H7 (cell line): ENCODE measurements at regions not wholly inside any gene's neighbourhood (a gene's known extent, or its start where the extent isn't known, plus 50 kb on each side); places are given as distances from the start of the nearest gene placed in this dataset.

ENCODE experiments used
- DNase-seq: peaks from one replicate; pipeline ENCODE4 v3.0.0; 2012
- H3K27me3 ChIP-seq: 2 replicates; pipeline ENCODE4 v1.6.0; 2011; ENCODE audit warnings: mild to moderate bottlenecking, low read length; ENCODE audit not compliant: control insufficient read depth, insufficient read depth
- H3K36me3 ChIP-seq: replicated peaks from 2 replicates; pipeline ENCODE4 v1.5.1; 2011; ENCODE audit warnings: low read length; ENCODE audit not compliant: control insufficient read depth, insufficient read depth
- H3K4me3 ChIP-seq: 2 replicates; pipeline ENCODE4 v1.5.1; 2011; ENCODE audit warnings: low read depth, mild to moderate bottlenecking, control low read depth, low read length, moderate library complexity; ENCODE audit not compliant: insufficient read depth

DNA sequence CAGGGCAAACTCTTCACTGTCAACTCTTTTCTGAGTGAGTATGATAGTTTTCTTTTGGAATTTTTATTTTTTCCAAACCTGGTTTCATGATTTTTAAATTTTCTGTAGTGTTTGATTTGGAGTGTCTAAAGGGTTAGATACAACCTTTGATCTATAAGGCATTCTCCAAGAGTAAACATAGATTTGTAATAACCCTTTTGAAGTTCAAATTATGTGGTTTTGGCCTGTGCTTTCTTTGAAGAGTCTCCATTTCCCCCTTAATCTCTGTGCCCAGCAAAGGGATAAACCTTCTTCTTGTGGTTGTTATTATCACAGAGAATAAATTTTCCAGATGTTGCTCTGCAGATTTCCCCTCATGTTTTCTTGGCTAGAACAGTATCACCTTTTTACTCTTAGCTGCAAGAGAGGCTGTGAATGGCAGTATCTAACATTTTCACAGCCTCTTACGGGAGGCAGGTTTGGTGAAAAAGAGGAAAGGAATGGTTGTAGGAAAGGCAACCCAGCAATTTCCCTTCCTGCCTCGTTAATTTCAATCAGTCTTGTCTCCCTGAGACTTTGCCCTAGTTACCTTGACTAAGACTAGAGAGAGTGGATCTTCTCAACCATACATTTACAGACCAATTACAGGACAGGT, 83.3 kb upstream of the AKIRIN2 start:
- Histone ChIP-seq H3K4me3 (no peak overlapping the region), H3K36me3 (no peaks in the 10 kb centered on the region), H3K27me3 (no peaks in the 10 kb centered on the region)
- DNase-seq: no peak

DNA sequence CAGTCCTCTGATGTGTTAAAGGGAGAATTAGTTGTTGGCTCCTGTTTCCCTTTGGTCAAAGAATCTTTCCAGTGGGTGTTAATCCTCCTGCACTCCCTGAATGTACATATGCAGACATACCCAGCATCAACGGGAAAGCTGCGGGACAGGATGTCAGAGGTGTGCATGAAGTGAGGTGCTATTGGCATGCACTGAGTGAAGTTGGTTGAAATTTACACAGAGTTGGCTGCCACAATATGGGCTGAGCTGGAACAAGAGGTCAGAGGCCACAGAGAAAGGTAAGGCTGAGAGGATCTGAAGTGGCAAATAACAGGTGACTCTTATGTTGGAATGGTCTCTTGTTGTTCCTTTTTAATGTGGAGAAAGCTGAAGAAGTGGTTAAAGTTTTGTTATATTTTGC, 82.7 kb upstream of the AKIRIN2 start:
- H3K4me3 ChIP-seq: no peak overlapping the region
- no peak for DNase-seq
- H3K36me3 ChIP-seq: no peaks in the 10 kb centered on the region
- no peaks in the 10 kb centered on the region for H3K27me3 ChIP-seq

DNA sequence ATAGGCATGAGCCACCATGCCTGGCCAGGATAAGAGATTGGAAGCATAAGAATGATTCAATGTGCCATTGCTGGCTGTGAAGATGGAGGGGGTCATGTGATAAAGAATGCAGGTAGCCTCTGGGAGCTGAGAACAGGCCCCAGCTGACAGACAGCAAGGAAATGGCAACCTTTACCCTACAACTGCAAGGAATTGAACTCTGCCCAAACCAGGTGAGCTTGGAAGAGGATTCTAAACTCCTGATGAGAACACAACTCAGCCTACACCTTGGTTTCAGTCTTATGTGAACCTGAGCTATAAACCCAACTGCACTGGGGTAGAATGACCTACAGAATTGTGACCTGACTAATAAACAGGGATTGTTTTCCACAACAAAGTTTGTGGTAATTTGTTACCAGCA, 82.0 kb upstream of the AKIRIN2 start:
- no peak for DNase-seq
- Histone ChIP-seq H3K4me3 (no peak overlapping the region), H3K36me3 (no peaks in the 10 kb centered on the region), H3K27me3 (no peaks in the 10 kb centered on the region)

DNA sequence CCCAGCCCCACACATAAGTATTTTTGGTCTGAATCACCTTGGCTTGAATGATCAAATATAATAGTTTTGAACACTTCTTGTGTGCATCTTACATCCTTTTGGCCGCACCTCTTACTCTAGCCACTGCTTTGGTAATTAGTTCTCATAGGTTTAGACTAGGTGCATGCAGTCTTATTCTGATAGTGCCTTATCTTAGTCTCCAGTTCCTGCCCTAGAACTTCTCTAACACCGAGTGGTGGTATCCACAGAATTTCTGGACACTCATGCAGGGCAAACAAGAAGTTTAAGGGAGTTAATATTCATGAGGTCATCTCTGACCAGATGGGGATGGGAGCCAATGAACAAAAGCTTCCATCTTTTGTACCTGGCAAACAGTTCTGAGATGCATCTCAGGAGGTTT, 77.5 kb upstream of the AKIRIN2 start:
- H3K36me3 ChIP-seq: no peaks in the 10 kb centered on the region
- no peaks in the 10 kb centered on the region for H3K27me3 ChIP-seq
- no peak for DNase-seq
- no peak overlapping the region for H3K4me3 ChIP-seq

DNA sequence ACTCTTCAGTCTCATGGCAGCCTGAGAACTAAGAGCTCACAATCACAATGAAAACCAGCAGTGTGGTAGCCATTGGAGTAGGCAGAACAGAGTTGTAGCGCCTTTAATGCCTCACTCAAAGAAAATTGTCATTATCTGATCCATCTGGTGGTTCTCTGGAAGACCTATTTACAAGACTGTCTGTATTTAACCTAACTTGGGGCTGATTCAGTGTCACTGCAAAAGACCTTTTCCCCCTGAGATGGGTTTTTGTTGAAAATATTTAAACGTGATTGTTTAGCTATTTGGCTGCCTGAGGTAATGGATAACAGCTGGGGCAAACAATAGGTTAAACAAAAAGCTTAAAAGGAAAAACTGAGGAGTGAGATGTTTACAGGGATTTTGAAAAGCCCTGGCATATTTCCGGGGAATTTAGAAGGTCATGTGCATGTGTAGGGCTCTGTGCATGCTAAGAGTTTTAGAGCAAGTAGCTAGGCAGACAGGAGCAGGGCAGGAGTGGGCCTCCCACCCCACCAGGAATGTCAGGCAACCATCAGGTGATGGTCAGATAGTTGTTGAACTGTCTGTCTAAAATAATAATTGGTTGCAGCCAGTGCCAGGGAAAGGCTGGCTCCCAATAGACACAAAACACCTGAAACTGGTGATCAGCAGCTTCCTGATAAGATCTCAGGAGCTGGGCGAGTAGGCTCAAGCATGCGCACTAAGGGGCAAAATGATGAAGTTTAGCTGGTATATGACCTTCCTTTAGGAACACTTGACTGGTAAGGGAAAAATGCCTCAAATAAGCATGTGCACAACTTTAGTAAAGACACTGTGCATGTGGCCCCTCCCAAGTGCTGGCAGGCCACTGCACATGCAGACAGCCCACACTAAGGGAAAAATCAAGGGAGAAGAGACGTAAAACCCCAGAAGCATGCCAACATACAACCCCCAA, 70.8 kb upstream of the AKIRIN2 start:
- no peak for DNase-seq
- H3K36me3 ChIP-seq: no peaks in the 10 kb centered on the region

DNA sequence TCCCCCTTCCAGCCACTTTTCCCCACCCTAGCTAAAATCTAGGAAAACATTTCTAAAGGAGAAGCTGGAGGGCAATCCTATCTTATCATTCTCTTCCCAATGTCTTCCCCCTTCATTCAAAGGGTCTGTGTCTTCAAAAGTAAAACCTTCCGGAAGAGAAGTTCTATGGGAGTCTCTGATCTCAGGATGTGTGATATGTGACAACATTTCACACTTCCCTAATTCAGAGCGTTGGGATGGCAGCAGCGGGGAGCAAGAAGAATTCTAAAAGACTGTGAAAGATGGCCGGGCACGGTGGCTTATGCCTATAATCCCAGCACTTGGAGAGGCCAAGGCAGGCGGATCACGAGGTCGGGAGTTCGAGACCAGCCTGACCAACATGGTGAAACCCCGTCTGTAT, 65.4 kb upstream of the AKIRIN2 start:
- Histone ChIP-seq H3K36me3 (no peaks in the 10 kb centered on the region), H3K27me3 (no peaks in the 10 kb centered on the region), H3K4me3 (no peak overlapping the region)
- no peak for DNase-seq

More for the DNA sequence above, 70.8 kb upstream of the AKIRIN2 start:
- H3K27me3 ChIP-seq: no peaks in the 10 kb centered on the region
- H3K4me3 ChIP-seq: no peak overlapping the region

DNA sequence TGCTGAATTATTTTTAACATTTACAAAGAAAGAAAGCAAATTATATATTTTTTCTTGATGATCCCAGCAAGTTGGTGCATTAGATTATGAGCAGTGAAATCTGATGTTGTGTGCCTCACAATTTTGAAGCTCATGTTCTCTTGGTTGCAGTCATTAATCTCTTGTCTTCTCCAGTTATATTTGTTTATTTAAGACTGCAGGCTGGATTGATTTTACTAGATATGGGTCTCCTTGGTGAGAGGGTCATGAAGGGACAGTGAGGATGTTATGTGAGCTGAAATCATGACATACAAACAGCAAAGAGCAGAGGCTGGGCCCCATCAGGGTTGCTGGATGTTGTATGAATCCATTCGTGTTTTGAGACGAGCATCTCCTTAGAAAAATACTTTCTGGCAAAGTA, 64.2 kb upstream of the AKIRIN2 start:
- no peak overlapping the region for H3K4me3 ChIP-seq
- DNase-seq: no peak
- H3K27me3 ChIP-seq: no peaks in the 10 kb centered on the region
- H3K36me3 ChIP-seq: no peaks in the 10 kb centered on the region

DNA sequence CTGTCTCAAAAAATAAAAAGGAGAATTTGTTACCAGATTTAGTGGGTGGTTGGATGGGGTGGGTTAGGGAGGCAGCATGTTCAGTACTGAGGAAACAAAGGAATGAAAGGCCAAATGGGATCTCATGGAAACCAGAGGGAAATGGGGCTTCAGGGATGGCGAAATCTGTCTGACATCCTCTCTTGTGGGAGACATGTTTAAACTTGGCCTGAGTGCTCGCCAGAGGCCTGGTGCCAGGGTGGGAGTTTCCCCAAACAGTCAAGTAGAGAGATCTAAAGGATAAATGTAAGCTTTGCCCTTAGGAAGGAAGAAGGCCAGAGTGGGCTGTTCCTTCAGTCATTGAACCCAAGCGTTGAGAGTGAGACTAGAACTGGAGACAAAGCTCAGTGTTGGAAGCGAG, 61.9 kb upstream of the AKIRIN2 start:
- Histone ChIP-seq H3K4me3 (no peak overlapping the region), H3K27me3 (no peaks in the 10 kb centered on the region), H3K36me3 (no peaks in the 10 kb centered on the region)
- DNase-seq: no peak

DNA sequence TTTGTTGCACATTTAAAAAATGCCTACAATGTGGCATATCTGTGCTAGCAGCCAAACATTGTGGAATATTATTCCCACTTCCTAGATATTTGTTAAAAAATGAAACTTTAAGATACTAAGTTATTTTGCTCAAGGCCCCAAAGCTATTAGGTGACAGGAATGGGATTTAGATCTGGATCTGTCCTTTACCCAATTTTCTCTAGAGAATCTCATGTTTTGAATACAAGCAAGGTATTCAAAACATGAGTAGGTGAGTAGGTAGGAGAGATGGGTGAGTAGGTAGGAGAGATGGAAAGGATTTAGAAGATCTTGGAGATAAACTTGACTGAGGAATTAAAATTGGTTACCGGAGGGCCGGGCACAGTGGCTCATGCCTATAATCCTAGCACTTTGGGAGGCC, 61.2 kb upstream of the AKIRIN2 start:
- DNase-seq: no peak
- Histone ChIP-seq H3K27me3 (no peaks in the 10 kb centered on the region), H3K36me3 (no peaks in the 10 kb centered on the region), H3K4me3 (no peak overlapping the region)

DNA sequence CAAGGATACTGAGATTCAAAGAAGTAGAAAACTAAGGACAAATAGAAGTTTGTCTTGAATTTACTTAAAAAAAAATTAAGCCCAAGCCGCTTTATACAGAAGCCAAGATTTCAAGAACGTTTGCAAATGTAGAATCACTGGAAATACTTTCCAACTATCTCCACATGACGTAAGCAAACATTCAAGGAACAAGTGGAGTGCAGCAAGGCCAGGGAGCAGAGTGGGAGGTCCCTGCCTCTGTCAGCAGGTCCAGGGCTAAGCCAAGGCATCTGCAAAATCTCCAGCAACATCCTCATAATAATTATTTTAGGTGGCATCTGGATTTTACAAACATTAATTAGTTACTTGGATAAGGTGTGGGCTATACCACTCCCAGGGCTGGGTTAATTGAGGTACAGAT, 60.1 kb upstream of the AKIRIN2 start:
- no peak for DNase-seq
- no peaks in the 10 kb centered on the region for H3K36me3 ChIP-seq
- no peak overlapping the region for H3K4me3 ChIP-seq
- no peaks in the 10 kb centered on the region for H3K27me3 ChIP-seq

DNA sequence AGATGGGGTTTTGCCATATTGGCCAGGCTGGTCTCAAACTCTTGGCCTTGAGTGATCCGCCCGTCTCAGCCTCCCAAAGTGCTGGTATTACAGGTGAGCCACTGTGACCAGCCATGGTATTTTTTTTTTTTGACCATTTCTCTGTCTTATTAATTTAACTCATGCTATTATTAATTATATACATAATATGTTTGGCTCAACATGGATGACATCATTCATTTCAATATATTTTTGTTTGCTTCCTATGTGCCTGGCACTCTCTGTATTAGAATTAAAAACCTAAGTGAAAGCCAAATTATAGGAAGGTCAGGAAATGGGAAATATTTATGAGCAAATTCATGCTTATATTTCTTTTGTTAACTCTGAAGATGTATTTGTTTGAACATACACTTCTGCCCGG, 55.8 kb upstream of the AKIRIN2 start:
- Histone ChIP-seq H3K36me3 (no peaks in the 10 kb centered on the region), H3K27me3 (no peaks in the 10 kb centered on the region), H3K4me3 (no peak overlapping the region)
- no peak for DNase-seq

DNA sequence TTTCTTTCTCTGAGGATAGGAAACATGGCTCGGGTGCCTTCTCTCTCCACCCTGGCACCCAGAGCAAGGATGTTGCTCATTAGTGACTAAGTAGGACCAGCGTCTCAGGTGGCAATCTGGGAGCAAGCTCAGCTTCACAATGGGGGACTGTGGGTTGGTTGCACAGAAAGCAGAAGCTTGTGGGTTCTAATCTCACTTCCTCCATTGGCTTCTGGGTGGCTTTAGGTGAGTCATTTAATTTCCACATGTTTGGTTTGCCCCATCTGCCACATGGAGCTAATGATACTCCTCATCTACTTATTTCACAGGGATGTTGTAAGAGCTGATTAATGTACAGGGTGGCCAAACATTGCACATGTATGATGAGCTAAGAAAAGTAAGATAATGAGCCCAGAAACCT, 54.8 kb upstream of the AKIRIN2 start:
- Histone ChIP-seq H3K36me3 (no peaks in the 10 kb centered on the region), H3K27me3 (no peaks in the 10 kb centered on the region), H3K4me3 (no peak overlapping the region)
- DNase-seq: no peak

DNA sequence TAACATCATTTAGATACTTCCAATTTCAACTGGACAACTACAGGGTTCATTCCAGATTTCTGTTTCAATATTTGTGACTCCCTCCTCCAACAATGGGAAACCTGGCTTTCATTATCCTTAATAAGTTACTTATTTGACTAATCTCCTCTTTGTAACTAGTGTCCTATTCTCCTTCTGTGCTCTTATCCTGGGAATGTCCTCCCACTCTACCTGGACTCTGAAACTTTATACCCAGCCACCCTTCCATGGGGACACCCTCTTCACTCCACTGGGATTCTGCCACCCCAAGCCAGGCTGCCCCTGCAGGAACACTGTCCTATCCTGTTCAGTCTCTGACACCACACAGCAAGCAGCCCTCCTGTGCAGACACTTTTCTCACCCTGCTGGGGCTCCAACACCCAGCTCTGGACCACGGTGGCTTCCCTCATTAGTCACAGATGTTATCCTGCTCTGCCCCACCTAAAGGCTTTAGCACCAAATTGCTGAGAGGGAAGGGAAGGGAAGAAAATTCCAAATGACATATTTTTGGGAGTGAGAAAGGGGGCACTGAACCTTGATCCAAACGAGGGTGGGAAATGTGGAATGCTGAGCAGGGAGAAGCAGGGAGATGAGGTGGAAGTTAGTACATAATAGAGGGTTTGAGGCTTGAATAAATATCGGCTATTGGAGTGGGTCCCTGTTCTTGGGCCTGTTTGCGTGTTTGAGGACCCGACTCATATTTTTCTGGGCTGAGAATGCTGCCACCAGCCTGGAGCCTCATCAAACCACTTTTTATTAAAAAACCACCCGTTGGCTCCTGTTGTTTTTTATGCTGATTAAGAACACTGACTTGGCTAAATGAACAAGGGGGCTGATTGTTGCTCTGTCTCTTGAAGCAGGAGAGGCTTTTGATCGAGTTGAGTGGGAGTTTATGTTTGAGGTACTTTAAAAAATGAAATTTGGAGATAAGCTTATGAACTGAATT, 54.0 kb upstream of the AKIRIN2 start:
- Histone ChIP-seq H3K27me3 (no peaks in the 10 kb centered on the region), H3K36me3 (no peaks in the 10 kb centered on the region), H3K4me3 (no peak overlapping the region)
- DNase-seq: no peak

DNA sequence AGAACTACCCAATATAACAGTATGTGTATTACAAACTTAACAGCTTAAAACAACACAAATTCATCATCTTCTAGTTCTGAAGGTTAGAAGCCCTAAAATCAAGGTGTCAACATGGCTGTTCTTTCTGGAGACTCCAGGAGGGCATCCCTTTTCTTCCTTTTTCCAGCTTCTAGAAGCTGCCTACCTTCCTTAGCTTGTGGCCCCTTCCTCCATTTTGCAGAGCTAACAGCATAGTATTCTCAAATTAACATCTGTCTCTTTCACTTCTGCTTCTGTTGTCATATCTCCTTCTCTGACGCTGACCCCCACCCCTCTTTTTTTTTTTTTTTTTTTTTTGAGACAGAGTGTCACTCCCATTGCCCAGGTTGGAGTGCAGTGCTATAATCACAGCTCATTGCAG, 52.8 kb upstream of the AKIRIN2 start:
- H3K36me3 ChIP-seq: no peaks in the 10 kb centered on the region
- no peak overlapping the region for H3K4me3 ChIP-seq
- no peaks in the 10 kb centered on the region for H3K27me3 ChIP-seq
- DNase-seq: no peak
